ENCODE measurements at regions not wholly inside any gene's neighbourhood (a gene's known extent, or its start where the extent isn't known, plus 50 kb on each side); places are given as distances from the start of the nearest gene placed in this dataset.

- intact Hi-C loops (cut with DNase I), result no loop called here
- Histone ChIP-seq H3K36me3 (replicated peaks in 1 of 2) (no peaks in the 10 kb centered on the region), H3K4me1 (replicated peaks in 1 of 2) (no peaks in the 10 kb centered on the region), H3K27ac (no peak overlapping the region), H3K4me3 (no peak overlapping the region), H3K9me3 (replicated peaks in 1 of 3) (no peaks in the 10 kb centered on the region), H3K27me3 (no peaks in the 10 kb centered on the region)
- no peak for TF ChIP-seq CTCF (IDR thresholded peaks at IDR 0.05)
- 84 to 90% (median 86%) methylated on average over 3 to 16 of the region's 16 CpGs for WGBS, 4 donors
- DNase-seq, result peak in 2 of 7 donors; percentile 16 to 39
Observed at GRCh38 chr2:240296476-240297255, 138.8 kb upstream of the GPC1 start.

- intact Hi-C loops (cut with DNase I), result no loop called here
- DNase-seq, result peak in 1 of 7 donors; percentile 42
- no peaks in the 10 kb centered on the region for H3K27me3 ChIP-seq
- H3K4me1 ChIP-seq (replicated peaks in 1 of 2), result no peaks in the 10 kb centered on the region
- 78 to 84% (median 81%) methylated on average over 8 to 16 of the region's 16 CpGs for WGBS, 4 donors
- H3K36me3 ChIP-seq (replicated peaks in 1 of 2), result no peaks in the 10 kb centered on the region
- no peaks in the 10 kb centered on the region for H3K9me3 ChIP-seq (replicated peaks in 1 of 3)
- no peak overlapping the region for H3K27ac ChIP-seq
- TF ChIP-seq CTCF (IDR thresholded peaks at IDR 0.05), result no peak
- no peak for TF ChIP-seq POLR2A (IDR thresholded peaks at IDR 0.05)
- no peak overlapping the region for H3K4me3 ChIP-seq
Observed at GRCh38 chr2:240297256-240298116, 138.0 kb upstream of the GPC1 start.

- H3K36me3 ChIP-seq (replicated peaks in 1 of 2), result no peaks in the 10 kb centered on the region
- no peaks in the 10 kb centered on the region for H3K9me3 ChIP-seq (replicated peaks in 1 of 3)
- no peaks in the 10 kb centered on the region for H3K4me1 ChIP-seq (replicated peaks in 1 of 2)
- 93 to 96% (median 95%) methylated on average over 11 of the region's 11 CpGs for WGBS, 4 donors
- H3K27ac ChIP-seq, result no peak overlapping the region
- H3K27me3 ChIP-seq, result no peaks in the 10 kb centered on the region
- intact Hi-C loops (cut with DNase I), result no loop called here
- peak in 1 of 7 donors; percentile 28 for DNase-seq
- TF ChIP-seq POLR2A (IDR thresholded peaks at IDR 0.05) (no peak), CTCF (IDR thresholded peaks at IDR 0.05) (no peak)
- no peak overlapping the region for H3K4me3 ChIP-seq
Observed at GRCh38 chr2:240298117-240298790, 137.2 kb upstream of the GPC1 start.
